GM21526 (cell line): ENCODE measurements at regions not wholly inside any gene's neighbourhood (a gene's known extent, or its start where the extent isn't known, plus 50 kb on each side); places are given as distances from the start of the nearest gene placed in this dataset.

Source experiments
- ATAC-seq: cut with Tn5 transposase; IDR thresholded peaks from one replicate; pipeline ENCODE4 v1.9.1; 2021; ENCODE audit warnings: moderate library complexity; ENCODE audit not compliant: unreplicated experiment, low FRiP score

- ATAC-seq = no peak
Measured at GRCh38 chr13:111513766-111514609, 193.5 kb downstream of the TEX29 start.

GRCh38 chr13:111514610-111515306, 194.3 kb downstream of the TEX29 start:
- ATAC-seq = no peak

- ATAC-seq = no peak
Measured at GRCh38 chr13:111515307-111515617, 194.8 kb downstream of the TEX29 start.

GRCh38 chr13:111515635-111516034, 195.2 kb downstream of the TEX29 start:
- no peak for ATAC-seq

- ATAC-seq = no peak
Measured at GRCh38 chr13:111516712-111517640, 196.5 kb downstream of the TEX29 start.

- ATAC-seq = no peak
Measured at GRCh38 chr13:111517641-111518010, 197.2 kb downstream of the TEX29 start.

GRCh38 chr13:111518161-111518792, 197.8 kb downstream of the TEX29 start:
- no peak for ATAC-seq

GRCh38 chr13:111519041-111519440, 198.6 kb downstream of the TEX29 start:
- no peak for ATAC-seq

- no peak for ATAC-seq
Measured at GRCh38 chr13:111519490-111520170, 199.2 kb downstream of the TEX29 start.

GRCh38 chr13:111521030-111521429, 200.6 kb downstream of the TEX29 start:
- ATAC-seq = no peak

GRCh38 chr13:111521691-111522229, 201.3 kb downstream of the TEX29 start:
- ATAC-seq = no peak

GRCh38 chr13:111525320-111526118, 205.1 kb downstream of the TEX29 start:
- no peak for ATAC-seq

GRCh38 chr13:111526922-111527321, 206.5 kb downstream of the TEX29 start:
- ATAC-seq = no peak

- ATAC-seq = no peak
Measured at GRCh38 chr13:111527614-111528229, 207.3 kb downstream of the TEX29 start.

GRCh38 chr13:111528513-111528912, 208.1 kb downstream of the TEX29 start:
- no peak for ATAC-seq

GRCh38 chr13:111530137-111530870, 209.9 kb downstream of the TEX29 start:
- ATAC-seq = no peak

GRCh38 chr13:111531505-111531904, 211.1 kb downstream of the TEX29 start:
- ATAC-seq = no peak

GRCh38 chr13:111532111-111532510, 211.7 kb downstream of the TEX29 start:
- ATAC-seq = no peak
